T-cell (primary cell): ENCODE measurements at regions not wholly inside any gene's neighbourhood (a gene's known extent, or its start where the extent isn't known, plus 50 kb on each side); places are given as distances from the start of the nearest gene placed in this dataset.

ENCODE experiments used
- ATAC-seq, 4 experiments: fragments of 200-7000 bp in 3 of 4; fragments of 150-1000 bp in 1 of 4; cut with Tn5 transposase; replicated peaks in 1 of 4; 1 replicate in 3 of 4; 2 replicates in 1 of 4; pipeline ENCODE4 v1.10.0; 2021; ENCODE audit warnings: moderate library complexity in 3 of 4, mild to moderate bottlenecking in 2 of 4, moderate number of reproducible peaks in 1 of 4
- CTCF ChIA-PET, 2 donors: fragments of 300-600 bp; sonication (Branson Sonifier 250); formaldehyde crosslinking; loops; one replicate each; lab custom pipeline; 2022; ENCODE audit warnings: antibody characterized with exemption in 2 of 2; lab: Charles Lee
- POLR2A ChIA-PET, 2 donors: fragments of 300-600 bp; sonication (Branson Sonifier 250); formaldehyde crosslinking; loops; one replicate each; lab custom pipeline; 2022; ENCODE audit warnings: antibody characterized with exemption in 2 of 2; lab: Charles Lee
- DNase-seq, 35 experiments: peaks; one replicate each; pipeline versions ENCODE4 v3.0.0 to v3.0.0-alpha.2; 2013 to 2023
- H3K27ac ChIP-seq: one replicate; pipeline ENCODE4 v1.5.1; 2013; ENCODE audit warnings: low read length
- H3K27me3 ChIP-seq, 2 experiments: replicated peaks in 1 of 2; 1 replicate in 1 of 2; 2 replicates in 1 of 2; pipeline versions ENCODE4 v1.6.1 to v1.7.0; 2013; ENCODE audit warnings: low read length in 1 of 2, mixed read lengths in 1 of 2; ENCODE audit not compliant: control insufficient read depth in 2 of 2, insufficient read depth in 2 of 2; ENCODE audit errors: extremely low read depth in 1 of 2
- H3K36me3 ChIP-seq, 2 donors: 1 replicate in 1 of 2; 2 replicates in 1 of 2; pipeline versions ENCODE4 v1.6.1 to v1.7.0; 2013; ENCODE audit warnings: low read length in 1 of 2; ENCODE audit not compliant: control insufficient read depth in 2 of 2, insufficient read depth in 1 of 2; ENCODE audit errors: extremely low read depth in 1 of 2
- H3K4me1 ChIP-seq, 2 experiments: 1 replicate in 1 of 2; 2 replicates in 1 of 2; pipeline versions ENCODE4 v1.6.1 to v1.7.0; 2013; ENCODE audit warnings: low read length in 2 of 2, mixed read lengths in 1 of 2; ENCODE audit not compliant: insufficient read depth in 2 of 2, control insufficient read depth in 1 of 2; ENCODE audit errors: extremely low read depth in 1 of 2
- H3K4me3 ChIP-seq, 2 donors: 1 replicate in 1 of 2; 2 replicates in 1 of 2; pipeline versions ENCODE4 v1.5.1 to v1.7.0; 2013; ENCODE audit warnings: mild to moderate bottlenecking in 2 of 2, low read length in 1 of 2, moderate library complexity in 1 of 2; ENCODE audit not compliant: control insufficient read depth in 1 of 2; ENCODE audit errors: extremely low read depth in 1 of 2
- H3K9me3 ChIP-seq: 2 replicates; pipeline ENCODE4 v1.7.0; 2013
- H3K27ac Mint-ChIP-seq, 2 donors: one replicate each; pipeline ENCODE4 v1.8.0; 2020 to 2021; ENCODE audit warnings: mild to moderate bottlenecking in 2 of 2, mixed read lengths in 2 of 2
- H3K27me3 Mint-ChIP-seq, 2 donors: one replicate each; pipeline ENCODE4 v1.8.0; 2021 to 2022; ENCODE audit warnings: mixed read lengths in 2 of 2
- H3K36me3 Mint-ChIP-seq: one replicate; pipeline ENCODE4 v1.8.0; 2021; ENCODE audit warnings: mixed read lengths
- H3K4me1 Mint-ChIP-seq, 3 donors: one replicate each; pipeline ENCODE4 v1.8.0; 2020 to 2022; ENCODE audit warnings: mixed read lengths in 3 of 3, mild to moderate bottlenecking in 1 of 3
- H3K4me3 Mint-ChIP-seq, 3 donors: one replicate each; pipeline ENCODE4 v1.8.0; 2020 to 2022; ENCODE audit warnings: mild to moderate bottlenecking in 3 of 3, mixed read lengths in 3 of 3, moderate library complexity in 3 of 3
- H3K9me3 Mint-ChIP-seq, 3 donors: one replicate each; pipeline ENCODE4 v1.8.0; 2020 to 2022; ENCODE audit warnings: mixed read lengths in 3 of 3
- WGBS: methylation state at CpG from one replicate; pipeline ENCODE4 v1.1.5; 2013; ENCODE audit warnings: missing lambda C conversion rate; ENCODE audit not compliant: insufficient coverage; 5-methylcytosine and 5-hydroxymethylcytosine counted together

- no peaks in the 10 kb centered on the region for H3K36me3 Mint-ChIP-seq
- WGBS = 59% methylated on average over 5 of the region's 11 CpGs
Measured at GRCh38 chr2:19738707-19739106, 163.1 kb downstream of the TTC32 start.

GRCh38 chr2:19736191-19736831, 165.5 kb downstream of the TTC32 start:
- Mint-ChIP-seq H3K27me3 (peaks cover 25 to 31% of the 10 kb centered on the region in 2 donors), H3K9me3 (peaks cover 0 to under 1% (median 0%) of the 10 kb centered on the region in 3 donors), H3K4me3 (no peak overlapping the region), H3K36me3 (no peaks in the 10 kb centered on the region), H3K4me1 (no peaks in the 10 kb centered on the region), H3K27ac (no peak overlapping the region)
- Histone ChIP-seq H3K4me1 (no peaks in the 10 kb centered on the region), H3K9me3 (no peaks in the 10 kb centered on the region), H3K36me3 (no peaks in the 10 kb centered on the region), H3K27ac (no peak overlapping the region), H3K27me3 (peaks cover 0 to 12% of the 10 kb centered on the region in 2 experiments), H3K4me3 (no peak overlapping the region)
- no peak for ATAC-seq
- CTCF ChIA-PET = interaction anchor here in 1 of 2 donors (0.5 kb wide), 1 partner anchor 1215 kb away, joined by 7 read pairs; no protein-coding TSS in a partner anchor
- POLR2A ChIA-PET = no interaction called here
- DNase-seq = no peak
- 80% methylated on average over 7 of the region's 10 CpGs for WGBS

More at GRCh38 chr2:19738707-19739106, 163.1 kb downstream of the TTC32 start:
- Histone ChIP-seq H3K27me3 (peaks cover 0 to 19% of the 10 kb centered on the region in 2 experiments), H3K27ac (no peak overlapping the region), H3K36me3 (no peaks in the 10 kb centered on the region), H3K4me3 (no peak overlapping the region), H3K4me1 (no peaks in the 10 kb centered on the region), H3K9me3 (no peaks in the 10 kb centered on the region)
- peaks cover 0 to 4% (median 0%) of the 10 kb centered on the region in 3 donors for H3K9me3 Mint-ChIP-seq
- no peak overlapping the region for H3K27ac Mint-ChIP-seq
- no peaks in the 10 kb centered on the region for H3K4me1 Mint-ChIP-seq
- ATAC-seq = no peak
- no peak for DNase-seq
- H3K4me3 Mint-ChIP-seq = no peak overlapping the region
- ChIA-PET CTCF (no interaction called here), POLR2A (no interaction called here)
- H3K27me3 Mint-ChIP-seq = peaks cover 25% of the 10 kb centered on the region in 2 donors

GRCh38 chr2:19733951-19734425, 167.8 kb downstream of the TTC32 start:
- peaks cover 17 to 24% of the 10 kb centered on the region in 2 donors for H3K27me3 Mint-ChIP-seq
- H3K4me1 Mint-ChIP-seq = no peaks in the 10 kb centered on the region
- no peak overlapping the region for H3K27ac Mint-ChIP-seq
- Histone ChIP-seq H3K27me3 (peaks cover 0 to 12% of the 10 kb centered on the region in 2 experiments), H3K4me1 (no peaks in the 10 kb centered on the region), H3K9me3 (no peaks in the 10 kb centered on the region), H3K4me3 (no peak overlapping the region), H3K36me3 (no peaks in the 10 kb centered on the region), H3K27ac (no peak overlapping the region)
- ATAC-seq = no peak
- ChIA-PET POLR2A (no interaction called here), CTCF (no interaction called here)
- WGBS = 43% methylated on average over 2 of the region's 3 CpGs
- H3K9me3 Mint-ChIP-seq = no peaks in the 10 kb centered on the region
- DNase-seq = no peak
- H3K36me3 Mint-ChIP-seq = no peaks in the 10 kb centered on the region
- H3K4me3 Mint-ChIP-seq = no peak overlapping the region

- CTCF ChIA-PET = no interaction called here
- Mint-ChIP-seq H3K4me3 (no peak overlapping the region), H3K27me3 (peaks cover 13 to 19% of the 10 kb centered on the region in 2 donors), H3K27ac (no peak overlapping the region), H3K4me1 (no peaks in the 10 kb centered on the region), H3K36me3 (no peaks in the 10 kb centered on the region), H3K9me3 (no peaks in the 10 kb centered on the region)
- H3K9me3 ChIP-seq = no peaks in the 10 kb centered on the region
- H3K4me3 ChIP-seq = no peak overlapping the region
- H3K27ac ChIP-seq = no peak overlapping the region
- no peaks in the 10 kb centered on the region for H3K4me1 ChIP-seq
- H3K27me3 ChIP-seq = peaks cover 0 to 7% of the 10 kb centered on the region in 2 experiments
- 67% methylated on average over 1 of the region's 4 CpGs for WGBS
- POLR2A ChIA-PET = no interaction called here
- no peak for DNase-seq
- no peak for ATAC-seq
- no peaks in the 10 kb centered on the region for H3K36me3 ChIP-seq
Measured at GRCh38 chr2:19733390-19733789, 168.4 kb downstream of the TTC32 start.

- no peak for ATAC-seq
- no peaks in the 10 kb centered on the region for H3K4me1 Mint-ChIP-seq
- Histone ChIP-seq H3K27me3 (peaks cover 0 to 6% of the 10 kb centered on the region in 2 experiments), H3K36me3 (no peaks in the 10 kb centered on the region), H3K4me1 (no peaks in the 10 kb centered on the region), H3K9me3 (no peaks in the 10 kb centered on the region), H3K27ac (no peak overlapping the region), H3K4me3 (no peak overlapping the region)
- ChIA-PET CTCF (no interaction called here), POLR2A (no interaction called here)
- H3K9me3 Mint-ChIP-seq = no peaks in the 10 kb centered on the region
- no peak overlapping the region for H3K27ac Mint-ChIP-seq
- no peak overlapping the region for H3K4me3 Mint-ChIP-seq
- whole genome bisulfite sequencing = 100% methylated on average over 2 of the region's 2 CpGs
- peaks cover 5 to 14% of the 10 kb centered on the region in 2 donors for H3K27me3 Mint-ChIP-seq
- no peaks in the 10 kb centered on the region for H3K36me3 Mint-ChIP-seq
- DNase-seq = no peak
Measured at GRCh38 chr2:19732255-19732654, 169.5 kb downstream of the TTC32 start.

GRCh38 chr2:19731515-19731914, 170.3 kb downstream of the TTC32 start:
- ChIA-PET CTCF (no interaction called here), POLR2A (no interaction called here)
- Histone ChIP-seq H3K4me3 (no peak overlapping the region), H3K9me3 (no peaks in the 10 kb centered on the region), H3K27me3 (peaks cover 0 to 3% of the 10 kb centered on the region in 2 experiments), H3K4me1 (no peaks in the 10 kb centered on the region), H3K36me3 (no peaks in the 10 kb centered on the region), H3K27ac (no peak overlapping the region)
- ATAC-seq (no peak), DNase-seq (no peak)
- H3K36me3 Mint-ChIP-seq = no peaks in the 10 kb centered on the region
- no peaks in the 10 kb centered on the region for H3K4me1 Mint-ChIP-seq
- 49% methylated on average over 2 of the region's 2 CpGs for whole genome bisulfite sequencing
- no peak overlapping the region for H3K4me3 Mint-ChIP-seq
- H3K9me3 Mint-ChIP-seq = no peaks in the 10 kb centered on the region
- H3K27me3 Mint-ChIP-seq = peaks cover 4 to 16% of the 10 kb centered on the region in 2 donors
- no peak overlapping the region for H3K27ac Mint-ChIP-seq
